CD4-positive, alpha-beta T cell treated with Interleukin-1 beta for 1 hour (primary cell): ENCODE measurements at regions not wholly inside any gene's neighbourhood (a gene's known extent, or its start where the extent isn't known, plus 50 kb on each side); places are given as distances from the start of the nearest gene placed in this dataset.

Experiments
- DNase-seq, 2 donors: peaks; one replicate each; pipeline ENCODE4 v3.0.0-alpha.2; 2020 to 2022

DNA sequence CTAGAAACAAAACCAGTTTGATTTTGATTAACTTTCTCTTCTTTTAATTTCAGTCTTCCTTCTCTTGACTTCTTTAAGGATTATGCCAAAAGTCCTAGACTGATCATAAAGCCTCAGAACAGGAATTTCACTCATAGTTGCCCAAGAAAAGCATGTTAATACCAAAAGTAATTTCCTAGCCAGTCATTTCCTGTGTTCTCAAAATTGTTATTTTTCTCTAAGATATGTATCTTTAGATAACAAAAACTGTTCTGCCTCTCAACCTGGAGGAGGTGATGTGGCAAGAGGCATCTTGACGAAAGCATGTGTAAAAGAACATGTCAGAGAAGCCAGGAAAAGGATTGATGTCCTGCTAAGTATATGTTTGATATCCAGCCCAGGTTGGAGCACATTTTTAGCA lies 78.0 kb upstream of the IPO9 start:
- no peak for DNase-seq

DNA sequence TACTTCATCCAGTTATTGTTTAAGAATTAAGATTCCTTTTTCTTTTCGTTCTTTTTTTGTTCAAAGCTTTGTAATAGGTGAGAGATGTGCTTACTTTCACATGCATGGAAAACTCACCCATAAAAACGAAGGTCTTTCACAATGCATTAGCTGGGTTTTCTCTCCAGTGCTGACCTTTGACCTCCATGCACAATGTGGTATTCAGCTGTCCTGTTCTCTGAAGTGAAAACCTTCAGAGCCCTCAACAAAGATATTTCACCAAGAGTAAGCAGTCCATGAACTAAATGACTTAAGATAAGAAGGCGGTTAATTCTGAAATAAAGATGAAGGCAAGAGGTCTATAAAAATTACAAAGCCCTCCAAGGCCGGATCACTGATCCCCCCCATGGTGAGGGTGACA lies 77.1 kb upstream of the IPO9 start:
- DNase-seq = no peak

DNA sequence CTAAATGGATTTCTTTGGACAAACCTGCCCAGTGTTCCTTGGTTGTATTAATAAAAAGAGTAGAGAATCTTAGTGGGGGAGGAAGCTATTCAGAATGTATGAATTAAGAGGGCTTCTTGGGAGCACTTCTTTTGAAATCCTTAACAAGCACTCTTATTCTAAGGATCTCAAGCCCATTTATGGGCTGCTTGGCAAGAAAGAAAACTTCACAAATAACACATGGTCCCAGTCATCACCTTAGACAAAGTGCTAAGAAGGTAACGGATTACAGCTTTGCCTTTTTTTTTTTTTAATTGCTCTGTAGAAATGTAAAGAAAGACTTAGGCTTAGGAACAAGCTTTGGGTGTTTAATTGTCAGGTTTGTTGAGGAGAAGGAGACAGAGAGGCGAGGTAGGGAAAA lies 76.6 kb upstream of the IPO9 start:
- DNase-seq = no peak

DNA sequence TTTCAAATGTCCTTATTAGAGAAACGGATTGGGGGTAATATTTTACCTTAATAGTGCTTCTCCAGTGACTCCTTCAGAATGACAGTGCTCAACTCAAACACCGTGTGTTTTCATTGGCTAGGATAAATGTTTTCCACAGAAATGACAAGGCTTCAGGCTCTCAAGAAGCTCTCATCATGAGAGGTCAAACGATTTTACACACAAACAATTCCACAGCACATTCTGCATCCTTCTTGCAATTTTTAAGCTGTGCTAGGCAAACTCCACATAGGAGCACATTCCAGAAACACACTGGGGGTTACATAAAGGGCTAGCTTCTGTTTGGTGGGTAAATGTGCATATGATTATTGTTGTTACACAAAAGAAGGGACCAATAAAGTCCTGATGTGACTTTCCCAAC lies 75.5 kb upstream of the IPO9 start:
- DNase-seq = no peak

GRCh38 chr1:201754353-201754752 lies 74.6 kb upstream of the IPO9 start:
- DNase-seq = no peak

- no peak for DNase-seq
Observed at GRCh38 chr1:201755200-201755599, 73.8 kb upstream of the IPO9 start.

DNA sequence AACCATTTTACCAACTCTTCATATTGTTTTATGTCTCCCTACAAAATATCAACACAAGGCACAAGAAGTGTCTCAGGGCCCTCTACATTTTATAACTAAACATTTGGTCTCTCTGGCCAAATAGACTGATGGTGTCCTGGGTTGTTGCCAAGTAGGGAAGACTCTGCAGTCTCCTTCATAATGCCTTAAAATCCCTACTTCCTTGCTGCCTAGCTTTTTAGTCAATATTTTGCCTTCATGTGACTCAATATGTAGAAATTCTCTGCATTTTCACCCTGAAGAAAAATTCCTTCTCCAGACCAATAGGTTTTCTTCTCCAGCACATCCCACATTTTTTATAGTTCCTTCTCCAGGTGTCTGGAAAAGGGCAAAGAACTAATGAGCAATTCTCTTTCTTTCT lies 72.6 kb upstream of the IPO9 start:
- DNase-seq = no peak

- DNase-seq = no peak
Observed at GRCh38 chr1:201758499-201759050, 70.4 kb upstream of the IPO9 start.

DNA sequence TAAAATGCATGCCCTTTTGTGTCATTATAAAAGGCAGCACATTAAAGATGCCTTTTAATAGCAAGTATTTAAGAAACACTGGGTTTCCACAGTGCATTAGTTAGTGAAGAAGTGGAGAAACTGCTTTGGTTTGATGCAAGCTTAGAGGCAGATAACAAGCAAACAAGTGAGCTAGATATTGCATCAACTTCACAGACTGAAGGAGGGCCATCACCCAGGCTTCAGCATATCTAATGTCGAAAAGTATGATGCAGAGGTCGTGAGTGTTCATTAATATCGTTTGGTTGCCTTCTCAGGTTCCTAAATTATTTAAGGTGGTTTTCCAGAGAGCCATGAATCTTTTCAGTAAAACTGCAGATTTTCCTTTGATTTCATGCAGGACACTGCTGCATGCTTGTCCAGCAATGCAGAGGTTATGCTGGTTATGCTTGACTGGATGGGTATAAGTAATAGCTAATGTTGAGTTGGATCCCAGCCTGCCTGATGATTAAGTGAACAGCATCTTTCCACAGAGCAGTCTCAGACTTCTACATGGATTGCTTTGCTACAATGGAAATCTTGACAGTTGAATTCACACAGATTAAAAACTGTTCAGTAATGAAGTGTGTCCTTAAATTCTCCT lies 69.7 kb upstream of the IPO9 start:
- DNase-seq = no peak

GRCh38 chr1:201760516-201760915 lies 68.4 kb upstream of the IPO9 start:
- no peak for DNase-seq

DNA sequence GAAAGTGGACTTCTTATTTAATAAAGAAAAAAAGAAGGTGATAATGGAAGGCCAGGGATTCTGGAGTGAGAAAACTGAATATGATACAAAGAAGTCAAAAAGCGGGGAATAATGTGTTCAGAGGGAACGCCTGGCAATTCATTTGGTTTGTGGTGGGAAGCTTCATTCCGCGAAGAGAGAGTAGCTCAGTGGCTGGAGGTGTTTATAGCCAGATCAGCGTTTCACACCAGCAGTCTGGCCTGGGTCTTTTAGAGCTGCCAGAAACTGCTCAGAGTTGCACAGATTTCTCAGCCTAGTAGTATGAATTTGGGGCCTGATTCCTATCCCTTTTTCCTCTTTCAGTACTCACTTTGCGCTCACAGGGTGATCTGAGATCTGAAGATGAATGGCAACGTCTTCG lies 67.8 kb upstream of the IPO9 start:
- no peak for DNase-seq

GRCh38 chr1:201761871-201762270 lies 67.1 kb upstream of the IPO9 start:
- DNase-seq = no peak

GRCh38 chr1:201762381-201762780 lies 66.6 kb upstream of the IPO9 start:
- no peak for DNase-seq

DNA sequence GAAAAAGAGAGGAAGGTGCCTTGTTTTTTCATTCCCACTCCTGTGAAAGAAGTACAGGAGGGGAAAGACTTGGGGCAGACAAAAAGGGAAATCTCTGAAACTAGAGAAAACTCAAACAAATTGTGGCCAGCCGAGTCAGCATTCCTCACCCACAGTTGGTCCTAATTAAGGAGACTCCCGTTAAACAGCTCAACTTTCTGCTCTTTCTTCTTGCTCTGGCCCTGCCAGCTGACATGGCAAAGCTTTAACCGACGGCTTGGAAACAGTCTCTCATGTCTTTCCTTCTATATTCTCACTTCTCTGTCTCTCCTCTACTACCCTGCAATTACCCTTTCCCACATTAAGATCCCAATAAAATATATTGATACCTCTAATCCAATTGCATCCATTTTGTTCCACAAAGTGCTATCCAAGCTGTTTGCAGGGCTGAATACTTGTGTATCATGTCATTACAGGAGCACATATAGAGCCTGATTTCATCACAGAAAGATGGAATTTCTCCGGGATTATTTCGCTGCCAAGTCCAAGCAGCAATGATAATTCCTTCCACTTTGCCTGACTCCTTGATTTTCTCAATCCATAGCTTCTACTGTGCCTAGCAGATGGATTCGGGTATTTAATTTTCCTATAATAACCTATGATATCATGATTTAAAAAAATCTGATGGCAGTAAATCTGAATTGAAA lies 65.4 kb upstream of the IPO9 start:
- no peak for DNase-seq

GRCh38 chr1:201764166-201764565 lies 64.8 kb upstream of the IPO9 start:
- DNase-seq = no peak

DNA sequence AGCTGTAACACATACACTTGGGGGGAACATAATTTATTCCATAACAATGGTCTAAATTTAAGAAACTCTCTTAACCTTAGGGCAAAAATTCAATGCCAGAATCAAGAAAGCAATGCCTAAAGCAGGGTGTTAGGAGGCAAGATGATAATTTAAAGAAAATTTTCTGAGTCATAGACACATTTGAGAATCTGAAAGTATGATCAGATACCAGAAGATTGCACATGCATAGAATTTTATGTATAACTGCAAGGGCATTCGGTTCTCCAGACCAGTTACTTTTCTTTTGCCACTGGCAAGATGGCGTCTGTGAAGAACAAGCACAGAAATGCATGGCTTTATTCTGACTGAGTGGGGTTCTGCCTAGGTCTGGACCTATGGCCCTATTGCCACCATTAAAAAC lies 64.4 kb upstream of the IPO9 start:
- DNase-seq = no peak

DNA sequence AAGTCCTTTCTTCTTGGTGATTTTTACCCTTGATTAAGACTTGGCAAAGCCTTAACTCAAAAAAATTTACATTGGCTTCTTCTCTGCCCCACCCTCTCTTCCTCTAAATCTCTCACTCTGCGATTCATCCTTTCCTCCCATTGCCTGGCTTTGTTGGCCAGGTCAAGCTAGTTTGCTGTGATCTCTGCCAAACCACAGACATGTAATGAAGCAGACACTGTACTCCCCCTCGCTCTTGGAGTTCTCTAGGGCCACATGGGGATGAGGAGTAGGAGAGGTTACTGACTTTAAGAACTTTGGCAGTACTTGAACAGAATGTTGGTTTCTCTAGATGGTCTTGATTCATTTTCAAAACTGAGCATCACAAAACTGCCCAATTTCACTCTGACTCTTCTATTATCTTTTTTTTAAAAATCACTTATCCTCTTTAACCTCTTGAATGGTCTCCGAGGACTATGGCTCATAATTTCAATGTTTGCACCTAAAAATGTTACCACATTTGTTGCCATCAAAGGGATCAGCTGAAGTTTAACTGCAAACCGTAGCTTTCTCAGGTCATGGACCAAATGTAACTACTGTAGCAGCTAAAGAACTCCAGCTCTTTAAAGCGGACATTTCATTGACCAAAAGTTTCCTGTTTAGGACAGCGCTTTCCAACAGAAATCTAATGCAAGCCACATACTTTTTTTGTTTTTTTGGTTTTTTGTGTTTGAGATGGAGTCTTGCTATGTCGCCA lies 62.7 kb upstream of the IPO9 start:
- no peak for DNase-seq

DNA sequence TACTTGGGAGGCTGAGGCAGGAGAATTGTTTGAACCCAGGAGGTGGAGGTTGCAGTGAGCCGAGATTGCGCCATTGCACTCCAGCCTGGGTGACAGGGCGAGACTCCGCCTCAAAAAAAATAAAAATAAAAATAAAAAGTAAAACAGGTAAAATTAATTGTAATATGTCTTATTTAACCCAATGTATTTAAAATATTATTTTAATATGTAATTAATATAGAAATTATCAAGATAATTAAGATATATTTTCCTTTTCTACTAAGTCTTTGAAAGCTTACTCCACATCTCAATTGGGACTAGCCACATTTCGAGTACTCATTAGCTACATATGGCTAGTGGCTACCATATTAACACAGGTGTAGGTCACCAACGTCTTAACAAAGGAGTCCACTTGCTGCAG lies 61.6 kb upstream of the IPO9 start:
- DNase-seq = no peak

- no peak for DNase-seq
Observed at GRCh38 chr1:201769072-201769471, 59.9 kb upstream of the IPO9 start.

DNA sequence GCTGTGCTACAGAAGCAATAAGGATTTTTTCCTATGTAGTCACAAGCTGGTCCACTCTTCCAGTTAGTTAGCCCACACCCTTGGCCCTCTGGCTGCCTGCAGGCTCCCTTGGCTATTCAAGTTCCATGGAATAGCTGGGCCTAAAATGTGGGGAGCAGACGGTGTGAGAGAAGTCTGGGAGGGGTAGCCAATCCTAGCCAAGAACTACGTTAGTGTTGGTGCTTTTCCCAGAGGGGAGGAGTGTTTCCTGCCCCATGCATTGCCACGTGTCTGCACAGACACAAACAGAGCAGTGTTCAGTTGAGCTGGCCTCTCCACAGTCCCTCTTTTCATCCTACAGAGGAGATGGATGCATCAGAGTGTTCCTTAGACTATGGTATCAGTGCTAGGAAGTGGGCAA lies 59.0 kb upstream of the IPO9 start:
- DNase-seq = no peak

- no peak for DNase-seq
Observed at GRCh38 chr1:201771466-201771865, 57.5 kb upstream of the IPO9 start.

DNA sequence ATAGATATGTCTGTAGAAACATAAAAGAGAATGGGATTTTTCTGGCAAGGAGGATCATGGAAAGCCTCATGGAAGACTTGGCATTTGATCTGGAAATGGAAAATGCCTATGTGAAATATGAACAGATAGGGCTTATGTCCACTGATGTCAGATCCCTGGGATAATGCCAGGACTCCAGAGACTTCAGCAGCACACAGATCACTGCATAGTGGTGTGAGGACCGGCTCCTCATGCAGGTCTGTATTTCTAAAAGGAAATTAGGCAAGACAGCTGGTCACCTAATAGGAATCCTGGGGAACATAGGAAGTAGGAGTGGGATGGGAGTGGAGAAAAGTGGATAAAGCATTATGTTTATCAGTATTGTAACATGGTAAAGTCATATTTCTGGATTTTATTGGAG lies 56.8 kb upstream of the IPO9 start:
- DNase-seq = no peak

- no peak for DNase-seq
Observed at GRCh38 chr1:201773764-201774163, 55.2 kb upstream of the IPO9 start.
